ENCODE measurements at regions not wholly inside any gene's neighbourhood (a gene's known extent, or its start where the extent isn't known, plus 50 kb on each side); places are given as distances from the start of the nearest gene placed in this dataset.

DNA sequence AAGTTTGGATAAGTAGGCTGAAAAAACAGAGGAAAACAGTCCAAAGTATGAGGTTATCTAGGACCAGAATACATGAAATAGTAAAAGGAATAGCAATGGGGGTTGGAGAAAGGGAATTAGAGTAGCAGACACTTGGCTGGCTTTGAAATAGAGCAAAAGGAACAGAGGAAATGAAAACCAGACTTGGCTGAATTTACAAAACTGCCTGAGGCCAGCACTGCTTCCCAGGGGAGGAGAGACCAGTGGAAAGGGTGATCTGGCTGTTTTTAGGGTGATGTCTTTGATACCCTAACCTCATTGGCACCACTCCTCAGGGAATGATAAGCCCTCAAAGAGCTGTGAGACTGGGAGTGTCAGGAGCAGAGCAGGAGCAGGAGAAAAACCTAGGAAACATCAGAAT is 413.4 kb upstream of the SLC30A5 start:
- no peak for DNase-seq

DNA sequence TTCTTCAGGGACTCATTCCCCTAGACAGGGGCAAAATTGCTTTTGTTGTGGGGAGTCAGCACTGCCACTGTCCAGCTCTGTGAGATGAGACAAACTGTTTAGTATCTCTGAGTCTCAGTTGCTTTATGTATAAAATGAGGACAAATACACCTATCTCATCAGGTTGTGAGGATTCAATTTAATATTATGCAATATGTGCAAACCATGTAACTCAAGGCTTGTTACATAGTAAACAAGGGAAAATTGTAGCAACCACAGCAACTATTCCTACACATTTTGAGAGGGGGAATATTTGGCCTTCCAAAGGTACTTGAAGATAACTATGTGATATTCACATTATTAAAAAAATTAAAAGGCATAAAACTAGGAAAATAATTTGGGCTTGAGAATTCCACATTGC is 411.9 kb upstream of the SLC30A5 start:
- TF ChIP-seq, protein P1, sequence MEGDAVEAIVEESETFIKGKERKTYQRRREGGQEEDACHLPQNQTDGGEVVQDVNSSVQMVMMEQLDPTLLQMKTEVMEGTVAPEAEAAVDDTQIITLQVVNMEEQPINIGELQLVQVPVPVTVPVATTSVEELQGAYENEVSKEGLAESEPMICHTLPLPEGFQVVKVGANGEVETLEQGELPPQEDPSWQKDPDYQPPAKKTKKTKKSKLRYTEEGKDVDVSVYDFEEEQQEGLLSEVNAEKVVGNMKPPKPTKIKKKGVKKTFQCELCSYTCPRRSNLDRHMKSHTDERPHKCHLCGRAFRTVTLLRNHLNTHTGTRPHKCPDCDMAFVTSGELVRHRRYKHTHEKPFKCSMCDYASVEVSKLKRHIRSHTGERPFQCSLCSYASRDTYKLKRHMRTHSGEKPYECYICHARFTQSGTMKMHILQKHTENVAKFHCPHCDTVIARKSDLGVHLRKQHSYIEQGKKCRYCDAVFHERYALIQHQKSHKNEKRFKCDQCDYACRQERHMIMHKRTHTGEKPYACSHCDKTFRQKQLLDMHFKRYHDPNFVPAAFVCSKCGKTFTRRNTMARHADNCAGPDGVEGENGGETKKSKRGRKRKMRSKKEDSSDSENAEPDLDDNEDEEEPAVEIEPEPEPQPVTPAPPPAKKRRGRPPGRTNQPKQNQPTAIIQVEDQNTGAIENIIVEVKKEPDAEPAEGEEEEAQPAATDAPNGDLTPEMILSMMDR (IDR thresholded peaks at IDR 0.05 in 8 of 11, conservative IDR thresholded peaks at IDR 0.05 in 3 of 11), result no peak
- no peak for TF ChIP-seq POLR2AphosphoS5 (IDR thresholded peaks at IDR 0.05)
- no peak for TF ChIP-seq POLR2A (IDR thresholded peaks at IDR 0.05)
- H3K4me1 ChIP-seq, result peaks cover 0 to 6% (median 0%) of the 10 kb centered on the region in 6 donors
- intact Hi-C loops (cut with DNase I; ENCODE audit: low total_unique reads), result no loop called here
- no peaks in the 10 kb centered on the region for H3K9me3 ChIP-seq
- H3K4me3 ChIP-seq, result no peak overlapping the region
- DNase-seq, result no peak
- no peaks in the 10 kb centered on the region for H3K36me3 ChIP-seq
- no peak overlapping the region for H3K27ac ChIP-seq
- H3K27me3 ChIP-seq (replicated peaks in 1 of 7), result peaks cover 0 to 4% (median 0%) of the 10 kb centered on the region in 7 donors

More for the DNA sequence above, 413.4 kb upstream of the SLC30A5 start:
- TF ChIP-seq POLR2A (IDR thresholded peaks at IDR 0.05) (no peak), POLR2AphosphoS5 (IDR thresholded peaks at IDR 0.05) (no peak)
- Histone ChIP-seq H3K36me3 (no peaks in the 10 kb centered on the region), H3K4me3 (no peak overlapping the region), H3K27me3 (replicated peaks in 1 of 7) (peaks cover 0 to 4% (median 0%) of the 10 kb centered on the region in 7 donors), H3K27ac (no peak overlapping the region), H3K4me1 (peaks cover 0 to 6% (median 0%) of the 10 kb centered on the region in 6 donors), H3K9me3 (no peaks in the 10 kb centered on the region)
- intact Hi-C loops (cut with DNase I; ENCODE audit: low total_unique reads), result no loop called here

DNA sequence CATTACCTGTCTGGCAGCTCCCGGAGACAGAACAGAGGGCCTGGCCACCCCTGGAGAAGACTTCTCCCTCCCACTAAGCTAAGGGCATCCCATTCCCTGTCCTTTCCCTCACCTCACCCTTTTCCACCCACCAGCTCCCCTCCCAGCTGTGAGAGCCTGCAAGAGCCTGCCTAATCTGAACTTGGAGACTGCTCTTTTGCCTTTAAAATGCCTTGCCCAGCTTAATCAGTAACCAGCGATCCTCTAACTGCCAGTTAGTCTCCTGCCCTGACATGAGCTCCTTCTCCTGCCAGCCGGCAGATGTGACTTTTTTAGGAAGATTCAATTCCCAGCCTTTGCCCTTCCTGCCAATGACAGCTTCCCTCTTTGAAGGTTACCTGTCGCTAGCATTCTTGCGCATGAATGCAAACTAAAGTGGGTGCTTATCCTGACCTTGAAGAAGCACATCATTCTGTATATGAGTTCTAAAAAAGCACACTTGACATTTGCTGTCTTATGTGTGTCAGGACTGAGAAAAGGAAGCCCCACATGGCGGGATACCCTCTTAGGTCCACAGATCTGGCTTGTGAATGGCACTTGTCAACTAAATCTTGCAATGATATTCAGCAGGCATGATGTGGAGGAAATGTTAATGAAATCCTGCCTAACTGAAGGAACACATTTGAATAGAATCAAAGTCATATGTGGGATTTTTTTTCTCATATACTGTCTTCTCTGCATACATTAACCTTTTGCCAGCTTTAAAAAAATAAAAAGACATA is 411.2 kb upstream of the SLC30A5 start:
- Histone ChIP-seq H3K4me1 (peaks cover 0 to 6% (median 0%) of the 10 kb centered on the region in 6 donors), H3K36me3 (no peaks in the 10 kb centered on the region), H3K4me3 (no peak overlapping the region), H3K27me3 (replicated peaks in 1 of 7) (peaks cover 0 to 4% (median 0%) of the 10 kb centered on the region in 7 donors), H3K27ac (no peak overlapping the region), H3K9me3 (no peaks in the 10 kb centered on the region)
- DNase-seq, result no peak
- 74 to 89% (median 76%) methylated on average over 6 of the region's 6 CpGs for WGBS, 5 donors
- TF ChIP-seq POLR2A (IDR thresholded peaks at IDR 0.05) (no peak), POLR2AphosphoS5 (IDR thresholded peaks at IDR 0.05) (no peak)
- TF ChIP-seq, protein P1 (IDR thresholded peaks at IDR 0.05 in 8 of 11, conservative IDR thresholded peaks at IDR 0.05 in 3 of 11), result no peak
- intact Hi-C loops (cut with DNase I; ENCODE audit: low total_unique reads), result no loop called here

DNA sequence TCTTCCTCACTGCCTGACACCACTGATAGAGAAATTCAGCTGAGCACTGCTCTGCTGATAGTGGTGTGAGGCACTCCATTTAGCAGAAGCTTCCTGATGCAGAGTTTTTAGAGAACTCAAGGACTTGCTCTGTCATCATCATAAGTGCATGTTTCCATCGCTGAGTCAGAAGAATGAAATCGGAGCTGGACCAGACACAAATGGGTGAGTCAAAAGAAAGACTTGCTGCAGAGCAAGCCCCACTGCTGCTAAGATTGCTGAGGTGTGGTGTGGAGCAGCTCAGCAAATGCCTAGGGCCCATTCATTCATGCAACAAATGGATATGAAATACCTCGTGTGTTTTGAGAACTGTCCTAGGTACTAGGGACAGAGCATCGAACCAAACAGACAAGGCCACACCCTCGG is 410.2 kb upstream of the SLC30A5 start:
- H3K4me1 ChIP-seq, result peaks cover 0 to 6% (median 0%) of the 10 kb centered on the region in 6 donors
- no peak for TF ChIP-seq POLR2A (IDR thresholded peaks at IDR 0.05)
- no peak for TF ChIP-seq POLR2AphosphoS5 (IDR thresholded peaks at IDR 0.05)
- TF ChIP-seq, protein P1 (IDR thresholded peaks at IDR 0.05 in 8 of 11, conservative IDR thresholded peaks at IDR 0.05 in 3 of 11), result no peak
- intact Hi-C loops (cut with DNase I; ENCODE audit: low total_unique reads), result no loop called here
- H3K9me3 ChIP-seq, result no peaks in the 10 kb centered on the region
- no peak overlapping the region for H3K4me3 ChIP-seq
- H3K27me3 ChIP-seq (replicated peaks in 1 of 7), result peaks cover 0 to 4% (median 0%) of the 10 kb centered on the region in 7 donors
- DNase-seq, result no peak
- WGBS, 5 donors, result 59 to 69% (median 62%) methylated on average over 5 of the region's 5 CpGs
- H3K27ac ChIP-seq, result no peak overlapping the region
- H3K36me3 ChIP-seq, result no peaks in the 10 kb centered on the region
